Adrenal gland (tissue), 5 donors: ENCODE measurements at regions not wholly inside any gene's neighbourhood (a gene's known extent, or its start where the extent isn't known, plus 50 kb on each side); places are given as distances from the start of the nearest gene placed in this dataset.

Experiments
- POLR2A ChIP-seq, 2 donors: fragments of 450-650 bp; IDR thresholded peaks; one replicate each; pipeline ENCODE4 v1.6.1; 2017; ENCODE audit warnings: antibody characterized with exemption in 2 of 2, mild to moderate bottlenecking in 2 of 2, moderate library complexity in 1 of 2
- TF ChIP-seq, protein P1 (sequence below), 6 experiments: fragments of 450-650 bp in 4 of 6; fragments of 200-600 bp in 2 of 6; sonication (generic) in 1 of 6; IDR thresholded peaks; 1 replicate in 5 of 6; 2 replicates in 1 of 6; pipeline versions ENCODE4 v1.5.1 to v1.8.0; 2016 to 2021; ENCODE audit warnings: antibody characterized with exemption in 6 of 6, mild to moderate bottlenecking in 2 of 6, moderate library complexity in 1 of 6
- donor health status: DM: no; HTN: no; CAD: no.

DNA sequence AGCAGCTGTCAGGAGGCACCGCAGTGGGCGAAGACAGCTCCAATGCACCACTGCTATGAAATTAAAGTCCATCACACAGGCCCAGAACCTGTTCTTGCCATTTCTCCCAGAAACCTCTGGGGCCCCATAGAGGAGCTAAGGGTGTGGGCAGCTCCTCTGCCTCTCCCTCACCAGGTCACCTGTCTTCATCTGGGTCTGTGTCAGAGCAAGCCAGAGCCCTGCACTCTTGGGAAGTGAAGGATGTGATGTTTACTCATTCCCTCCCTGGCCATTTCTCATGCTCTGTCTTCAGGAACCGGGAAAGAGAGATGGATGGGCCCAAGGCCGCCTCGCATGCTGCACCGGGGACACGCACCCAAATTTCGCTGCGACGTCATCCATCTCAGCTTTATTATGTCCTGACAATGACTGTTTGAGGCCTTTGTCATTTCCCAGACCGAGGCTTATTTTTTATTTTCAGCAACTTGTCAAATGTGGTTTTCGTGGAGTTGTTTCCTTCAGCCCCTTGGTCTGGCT lies 216.1 kb downstream of the NPHP4 start:
- TF ChIP-seq, protein P1, sequence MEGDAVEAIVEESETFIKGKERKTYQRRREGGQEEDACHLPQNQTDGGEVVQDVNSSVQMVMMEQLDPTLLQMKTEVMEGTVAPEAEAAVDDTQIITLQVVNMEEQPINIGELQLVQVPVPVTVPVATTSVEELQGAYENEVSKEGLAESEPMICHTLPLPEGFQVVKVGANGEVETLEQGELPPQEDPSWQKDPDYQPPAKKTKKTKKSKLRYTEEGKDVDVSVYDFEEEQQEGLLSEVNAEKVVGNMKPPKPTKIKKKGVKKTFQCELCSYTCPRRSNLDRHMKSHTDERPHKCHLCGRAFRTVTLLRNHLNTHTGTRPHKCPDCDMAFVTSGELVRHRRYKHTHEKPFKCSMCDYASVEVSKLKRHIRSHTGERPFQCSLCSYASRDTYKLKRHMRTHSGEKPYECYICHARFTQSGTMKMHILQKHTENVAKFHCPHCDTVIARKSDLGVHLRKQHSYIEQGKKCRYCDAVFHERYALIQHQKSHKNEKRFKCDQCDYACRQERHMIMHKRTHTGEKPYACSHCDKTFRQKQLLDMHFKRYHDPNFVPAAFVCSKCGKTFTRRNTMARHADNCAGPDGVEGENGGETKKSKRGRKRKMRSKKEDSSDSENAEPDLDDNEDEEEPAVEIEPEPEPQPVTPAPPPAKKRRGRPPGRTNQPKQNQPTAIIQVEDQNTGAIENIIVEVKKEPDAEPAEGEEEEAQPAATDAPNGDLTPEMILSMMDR (IDR thresholded peaks at IDR 0.05) = no peak
- no peak for TF ChIP-seq POLR2A (IDR thresholded peaks at IDR 0.05)
